GM06990 (cell line): ENCODE measurements at regions not wholly inside any gene's neighbourhood (a gene's known extent, or its start where the extent isn't known, plus 50 kb on each side); places are given as distances from the start of the nearest gene placed in this dataset.

ENCODE experiments used
- DNase-seq: peaks from one replicate; pipeline ENCODE4 v3.0.0-alpha.2; 2011; ENCODE audit not compliant: insufficient read length; ENCODE audit errors: extremely low read depth
- H3K27me3 ChIP-seq: replicated peaks from 2 replicates; pipeline ENCODE4 v1.6.0; 2011; ENCODE audit warnings: low read length; ENCODE audit not compliant: control insufficient read depth, insufficient read depth
- H3K36me3 ChIP-seq: 2 replicates; pipeline ENCODE4 v1.5.1; 2011; ENCODE audit warnings: low read length; ENCODE audit not compliant: control insufficient read depth, insufficient read depth
- H3K4me3 ChIP-seq: replicated peaks from 2 replicates; pipeline ENCODE4 v1.5.1; 2011; ENCODE audit warnings: low read depth, mild to moderate bottlenecking, control low read depth, low read length
- CTCF ChIP-seq: IDR thresholded peaks from 2 replicates; pipeline ENCODE4 v1.5.1; 2011; ENCODE audit warnings: low read length, control low read depth, mild to moderate bottlenecking, inconsistent platforms; ENCODE audit not compliant: insufficient read depth, poor library complexity, severe bottlenecking

GRCh38 chr7:46035166-46035565 is 114.1 kb upstream of the IGFBP3 start:
- TF ChIP-seq CTCF = no peak
- no peak overlapping the region for H3K4me3 ChIP-seq
- H3K36me3 ChIP-seq = no peaks in the 10 kb centered on the region
- no peak for DNase-seq
- H3K27me3 ChIP-seq = no peaks in the 10 kb centered on the region; the same call in 1 of the 2 replicates

- Histone ChIP-seq H3K27me3 (no peaks in the 10 kb centered on the region; the same call in 1 of the 2 replicates), H3K36me3 (no peaks in the 10 kb centered on the region), H3K4me3 (no peak overlapping the region)
- no peak for TF ChIP-seq CTCF
- DNase-seq = no peak
Observed at GRCh38 chr7:46034056-46034768, 113.1 kb upstream of the IGFBP3 start.

GRCh38 chr7:46033592-46033991 is 112.5 kb upstream of the IGFBP3 start:
- no peaks in the 10 kb centered on the region for H3K36me3 ChIP-seq
- DNase-seq = no peak
- no peak overlapping the region for H3K4me3 ChIP-seq
- no peaks in the 10 kb centered on the region; the same call in 1 of the 2 replicates for H3K27me3 ChIP-seq
- no peak for TF ChIP-seq CTCF

GRCh38 chr7:46032942-46033341 is 111.9 kb upstream of the IGFBP3 start:
- no peaks in the 10 kb centered on the region for H3K36me3 ChIP-seq
- DNase-seq = no peak
- no peak overlapping the region for H3K4me3 ChIP-seq
- H3K27me3 ChIP-seq = no peaks in the 10 kb centered on the region; the same call in 1 of the 2 replicates
- no peak for TF ChIP-seq CTCF

GRCh38 chr7:46032353-46032752 is 111.3 kb upstream of the IGFBP3 start:
- no peaks in the 10 kb centered on the region; the same call in 1 of the 2 replicates for H3K27me3 ChIP-seq
- DNase-seq = no peak
- no peak for TF ChIP-seq CTCF
- H3K36me3 ChIP-seq = no peaks in the 10 kb centered on the region
- no peak overlapping the region for H3K4me3 ChIP-seq

- no peak overlapping the region for H3K4me3 ChIP-seq
- TF ChIP-seq CTCF = no peak
- no peaks in the 10 kb centered on the region for H3K36me3 ChIP-seq
- no peaks in the 10 kb centered on the region; the same call in 1 of the 2 replicates for H3K27me3 ChIP-seq
- DNase-seq = no peak
Observed at GRCh38 chr7:46029111-46029704, 108.1 kb upstream of the IGFBP3 start.
